ENCODE measurements at regions not wholly inside any gene's neighbourhood (a gene's known extent, or its start where the extent isn't known, plus 50 kb on each side); places are given as distances from the start of the nearest gene placed in this dataset.

DNA sequence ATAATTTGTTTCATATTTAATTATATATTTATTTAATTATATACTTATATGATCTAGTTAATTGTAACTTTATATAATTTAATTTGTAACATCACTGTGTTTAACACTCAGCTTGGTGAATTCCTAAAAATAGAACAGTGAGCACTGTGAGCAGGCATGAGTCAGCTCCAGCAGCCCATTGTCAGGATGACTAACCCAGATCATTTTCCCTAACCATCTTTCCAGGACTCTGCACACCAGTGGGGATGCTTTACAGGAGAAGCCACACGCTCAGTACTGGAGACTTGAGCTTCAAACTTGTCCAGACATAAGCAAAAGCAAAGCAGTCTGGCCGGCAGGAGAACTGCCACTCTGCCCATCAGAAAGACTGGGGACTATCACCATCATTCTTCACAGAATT, 446.2 kb upstream of the TRPC7 start:
- TF ChIP-seq POLR2AphosphoS5 (IDR thresholded peaks at IDR 0.05) (no peak), POLR2A (IDR thresholded peaks at IDR 0.05) (no peak)
- TF ChIP-seq, protein P1, sequence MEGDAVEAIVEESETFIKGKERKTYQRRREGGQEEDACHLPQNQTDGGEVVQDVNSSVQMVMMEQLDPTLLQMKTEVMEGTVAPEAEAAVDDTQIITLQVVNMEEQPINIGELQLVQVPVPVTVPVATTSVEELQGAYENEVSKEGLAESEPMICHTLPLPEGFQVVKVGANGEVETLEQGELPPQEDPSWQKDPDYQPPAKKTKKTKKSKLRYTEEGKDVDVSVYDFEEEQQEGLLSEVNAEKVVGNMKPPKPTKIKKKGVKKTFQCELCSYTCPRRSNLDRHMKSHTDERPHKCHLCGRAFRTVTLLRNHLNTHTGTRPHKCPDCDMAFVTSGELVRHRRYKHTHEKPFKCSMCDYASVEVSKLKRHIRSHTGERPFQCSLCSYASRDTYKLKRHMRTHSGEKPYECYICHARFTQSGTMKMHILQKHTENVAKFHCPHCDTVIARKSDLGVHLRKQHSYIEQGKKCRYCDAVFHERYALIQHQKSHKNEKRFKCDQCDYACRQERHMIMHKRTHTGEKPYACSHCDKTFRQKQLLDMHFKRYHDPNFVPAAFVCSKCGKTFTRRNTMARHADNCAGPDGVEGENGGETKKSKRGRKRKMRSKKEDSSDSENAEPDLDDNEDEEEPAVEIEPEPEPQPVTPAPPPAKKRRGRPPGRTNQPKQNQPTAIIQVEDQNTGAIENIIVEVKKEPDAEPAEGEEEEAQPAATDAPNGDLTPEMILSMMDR (IDR thresholded peaks at IDR 0.05) = no peak
- DNase-seq (ENCODE audit: low spot score in 2 of 2) = no peak
- no peaks in the 10 kb centered on the region for H3K4me1 ChIP-seq
- no peaks in the 10 kb centered on the region for H3K36me3 ChIP-seq
- H3K27me3 ChIP-seq = no peaks in the 10 kb centered on the region
- no peak overlapping the region for H3K27ac ChIP-seq
- no peak overlapping the region for H3K4me3 ChIP-seq
- intact Hi-C loops (cut with DNase I; ENCODE audit: low total_unique reads) = no loop called here
- H3K9me3 ChIP-seq = no peaks in the 10 kb centered on the region

DNA sequence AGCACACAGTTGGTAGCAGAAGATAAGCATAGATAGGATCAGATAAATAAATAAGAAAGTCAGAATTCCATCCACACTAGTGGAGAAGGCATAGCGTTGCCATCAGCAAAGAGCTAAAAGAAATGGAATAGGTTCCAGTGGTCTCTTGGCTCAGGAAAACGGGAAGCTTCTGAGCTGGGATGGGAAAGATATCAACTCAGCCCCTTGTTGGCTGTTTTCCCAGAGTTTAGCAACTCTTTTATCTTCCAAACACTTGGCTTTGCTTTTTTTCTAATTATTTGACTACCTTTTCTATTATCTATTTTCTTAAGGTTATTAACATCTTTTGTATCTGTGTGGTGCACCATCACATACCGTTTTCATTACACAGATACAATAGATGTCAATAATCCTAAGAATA, 445.7 kb upstream of the TRPC7 start:
- TF ChIP-seq, protein P1 (IDR thresholded peaks at IDR 0.05) = no peak
- TF ChIP-seq POLR2AphosphoS5 (IDR thresholded peaks at IDR 0.05) = no peak
- H3K27ac ChIP-seq = no peak overlapping the region
- DNase-seq (ENCODE audit: low spot score in 2 of 2) = no peak
- no peaks in the 10 kb centered on the region for H3K27me3 ChIP-seq
- H3K4me3 ChIP-seq = no peak overlapping the region
- no peaks in the 10 kb centered on the region for H3K9me3 ChIP-seq
- no peaks in the 10 kb centered on the region for H3K36me3 ChIP-seq
- intact Hi-C loops (cut with DNase I; ENCODE audit: low total_unique reads) = no loop called here
- H3K4me1 ChIP-seq = no peaks in the 10 kb centered on the region

DNA sequence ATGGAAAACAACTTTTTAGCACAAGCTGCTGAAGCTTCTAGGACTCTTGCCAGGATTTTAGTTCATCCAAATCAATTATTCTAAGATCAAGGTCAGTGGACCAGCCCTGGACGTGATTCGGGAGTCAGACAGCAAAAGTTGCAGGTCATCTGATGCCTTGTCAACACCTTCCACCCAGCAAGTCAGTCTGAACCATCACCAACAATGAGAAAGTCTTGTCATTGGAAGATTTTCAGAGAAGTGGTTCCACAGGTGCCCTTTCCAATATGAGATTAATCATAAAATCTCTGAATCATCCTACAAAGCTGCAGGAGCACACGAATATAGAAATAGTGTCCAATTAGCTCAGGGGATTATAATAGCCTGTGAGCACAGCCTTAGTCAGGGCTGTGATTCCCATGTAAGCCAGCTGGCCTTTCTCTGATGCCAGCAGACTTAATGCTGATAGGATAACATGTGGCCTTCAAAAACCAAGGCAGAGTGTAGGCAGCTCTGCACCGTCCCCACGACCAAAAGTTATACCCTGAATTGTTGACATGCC, 445.0 kb upstream of the TRPC7 start:
- Histone ChIP-seq H3K4me1 (no peaks in the 10 kb centered on the region), H3K36me3 (no peaks in the 10 kb centered on the region), H3K4me3 (no peak overlapping the region), H3K27ac (no peak overlapping the region), H3K9me3 (no peaks in the 10 kb centered on the region), H3K27me3 (no peaks in the 10 kb centered on the region)
- intact Hi-C loops (cut with DNase I; ENCODE audit: low total_unique reads) = no loop called here
- TF ChIP-seq POLR2AphosphoS5 (IDR thresholded peaks at IDR 0.05) = no peak
- TF ChIP-seq, protein P1 (IDR thresholded peaks at IDR 0.05) = no peak
- TF ChIP-seq POLR2A (IDR thresholded peaks at IDR 0.05) = no peak
- DNase-seq (ENCODE audit: low spot score in 2 of 2) = no peak

DNA sequence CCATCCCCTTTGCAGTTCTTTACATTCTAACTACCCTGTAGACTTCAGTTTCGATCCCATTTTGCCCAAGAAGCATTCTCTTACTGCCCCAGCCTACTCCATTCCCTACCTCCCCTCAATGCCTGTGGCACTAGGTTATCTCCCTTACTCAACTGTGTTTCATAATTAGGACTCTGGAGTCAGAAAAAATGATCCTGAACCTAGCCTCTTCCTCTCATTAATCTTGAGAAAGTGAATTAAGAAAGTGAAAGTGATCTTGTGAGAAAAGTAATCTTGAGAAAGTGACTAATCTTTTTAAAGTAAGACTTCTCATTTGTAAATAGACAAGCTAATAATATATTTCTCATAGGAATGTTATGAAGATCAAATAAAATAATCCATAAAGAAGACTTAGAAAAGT, 444.0 kb upstream of the TRPC7 start:
- Histone ChIP-seq H3K4me1 (no peaks in the 10 kb centered on the region), H3K27me3 (no peaks in the 10 kb centered on the region), H3K36me3 (no peaks in the 10 kb centered on the region), H3K27ac (no peak overlapping the region), H3K4me3 (no peak overlapping the region), H3K9me3 (no peaks in the 10 kb centered on the region)
- DNase-seq (ENCODE audit: low spot score in 2 of 2) = no peak
- intact Hi-C loops (cut with DNase I; ENCODE audit: low total_unique reads) = no loop called here
- TF ChIP-seq POLR2AphosphoS5 (IDR thresholded peaks at IDR 0.05) (no peak), POLR2A (IDR thresholded peaks at IDR 0.05) (no peak)
- TF ChIP-seq, protein P1 (IDR thresholded peaks at IDR 0.05) = no peak

DNA sequence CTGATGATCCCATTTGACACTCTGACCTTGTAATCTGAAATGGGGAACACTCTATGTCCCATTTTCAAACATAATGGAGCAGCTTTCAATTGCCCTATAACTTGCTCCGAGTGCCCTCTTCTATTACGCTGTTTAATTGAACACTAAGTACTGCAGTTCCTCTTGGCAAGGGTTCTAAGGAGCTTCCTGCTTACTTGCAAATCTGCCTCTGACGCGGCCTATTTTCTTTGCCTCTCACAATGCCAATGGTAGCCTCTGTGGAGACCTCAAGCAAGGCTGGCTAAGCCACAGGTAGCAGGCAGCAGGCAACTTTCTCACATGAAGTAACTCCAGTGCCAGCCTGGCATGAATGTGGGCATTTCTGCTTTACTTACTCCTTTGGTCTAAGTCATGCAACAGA, 443.4 kb upstream of the TRPC7 start:
- intact Hi-C loops (cut with DNase I; ENCODE audit: low total_unique reads) = no loop called here

More for the DNA sequence above, 443.4 kb upstream of the TRPC7 start:
- Histone ChIP-seq H3K27me3 (no peaks in the 10 kb centered on the region), H3K9me3 (no peaks in the 10 kb centered on the region), H3K4me3 (no peak overlapping the region), H3K36me3 (no peaks in the 10 kb centered on the region), H3K4me1 (no peaks in the 10 kb centered on the region), H3K27ac (no peak overlapping the region)
- no peak for DNase-seq (ENCODE audit: low spot score in 2 of 2)
- TF ChIP-seq, protein P1 (IDR thresholded peaks at IDR 0.05) = no peak
- TF ChIP-seq POLR2AphosphoS5 (IDR thresholded peaks at IDR 0.05) (no peak), POLR2A (IDR thresholded peaks at IDR 0.05) (no peak)
